Left colon (tissue), 2 donors: ENCODE measurements at regions not wholly inside any gene's neighbourhood (a gene's known extent, or its start where the extent isn't known, plus 50 kb on each side); places are given as distances from the start of the nearest gene placed in this dataset.
"Not testable (repeated sequence)": the region's sequence is repeated elsewhere in the genome, so short reads cannot be mapped to it uniquely, and the experiment has no call there.

Source experiments
- ATAC-seq: fragments of 200-7000 bp; cut with Tn5 transposase; one replicate; pipeline ENCODE4 v1.9.1; 2020; ENCODE audit warnings: mild to moderate bottlenecking, moderate library complexity
- DNase-seq, 2 donors: peaks; one replicate each; pipeline ENCODE4 v3.0.0-alpha.2; 2020
- intact Hi-C, 2 donors: fragments of 100-400 bp; cut with DNase I in 1 of 2; cut with micrococcal nuclease in 1 of 2; formaldehyde crosslinking; loops; one replicate each; pipeline versions ENCODE4 v1.11.2 to v1.14.0; 2022; cut with DNase I, micrococcal nuclease
- donor health status: DM: no; HTN: no; CAD: no.
- donor health status: DM: yes; HTN: yes; CAD: no.

GRCh38 chr7:152946616-152947015 is 187.1 kb downstream of the ACTR3B start:
- intact Hi-C loops, result not testable (repeated sequence)

GRCh38 chr7:152947686-152948085 is 188.1 kb downstream of the ACTR3B start:
- DNase-seq (no peak), ATAC-seq (no peak)
- intact Hi-C loops, result no loop called here

More at GRCh38 chr7:152946616-152947015, 187.1 kb downstream of the ACTR3B start:
- ATAC-seq, DNase-seq: not testable (repeated sequence)

GRCh38 chr7:152949253-152949652 is 189.7 kb downstream of the ACTR3B start:
- no peak for DNase-seq
- intact Hi-C loops, result no loop called here
- ATAC-seq, result peak; percentile 90

GRCh38 chr7:152949790-152950189 is 190.2 kb downstream of the ACTR3B start:
- no peak for DNase-seq
- ATAC-seq, result peak; percentile 68
- intact Hi-C loops, result no loop called here

- ATAC-seq (no peak), DNase-seq (no peak)
- intact Hi-C loops, result no loop called here
Observed at GRCh38 chr7:152956006-152956405, 196.5 kb downstream of the ACTR3B start.

GRCh38 chr7:152959610-152960009 is 200.1 kb downstream of the ACTR3B start:
- ATAC-seq, result no peak
- DNase-seq, result no peak
- intact Hi-C loops, result no loop called here

GRCh38 chr7:152961796-152962195 is 202.2 kb downstream of the ACTR3B start:
- DNase-seq, ATAC-seq, intact Hi-C loops: not testable (repeated sequence)

GRCh38 chr7:152966189-152966588 is 206.6 kb downstream of the ACTR3B start:
- DNase-seq (no peak), ATAC-seq (no peak)
- intact Hi-C loops, result no loop called here

GRCh38 chr7:152967958-152968357 is 208.4 kb downstream of the ACTR3B start:
- peak; percentile 36 for ATAC-seq
- intact Hi-C loops, result no loop called here
- no peak for DNase-seq

GRCh38 chr7:152968514-152968913 is 209.0 kb downstream of the ACTR3B start:
- DNase-seq (no peak), ATAC-seq (no peak)
- intact Hi-C loops, result no loop called here

- ATAC-seq (no peak), DNase-seq (no peak)
- intact Hi-C loops, result no loop called here
Observed at GRCh38 chr7:152969335-152969734, 209.8 kb downstream of the ACTR3B start.

- ATAC-seq, result no peak
- intact Hi-C loops, result no loop called here
- DNase-seq, result no peak
Observed at GRCh38 chr7:152969839-152970238, 210.3 kb downstream of the ACTR3B start.

- intact Hi-C loops, result no loop called here
- no peak for DNase-seq
- no peak for ATAC-seq
Observed at GRCh38 chr7:152970481-152970880, 210.9 kb downstream of the ACTR3B start.

- DNase-seq (no peak), ATAC-seq (no peak)
- intact Hi-C loops, result no loop called here
Observed at GRCh38 chr7:152974577-152974976, 215.0 kb downstream of the ACTR3B start.

GRCh38 chr7:152975076-152975475 is 215.5 kb downstream of the ACTR3B start:
- DNase-seq (no peak), ATAC-seq (no peak)
- intact Hi-C loops, result no loop called here

GRCh38 chr7:152979376-152979775 is 219.8 kb downstream of the ACTR3B start:
- DNase-seq, result no peak
- intact Hi-C loops, result no loop called here
- ATAC-seq, result no peak

- ATAC-seq, result no peak
- intact Hi-C loops, result no loop called here
- DNase-seq, result no peak
Observed at GRCh38 chr7:152984421-152984820, 224.9 kb downstream of the ACTR3B start.

- intact Hi-C loops, result no loop called here
- no peak for ATAC-seq
Observed at GRCh38 chr7:152986376-152986775, 226.8 kb downstream of the ACTR3B start.

GRCh38 chr7:152987656-152988055 is 228.1 kb downstream of the ACTR3B start:
- ATAC-seq, result no peak
- no peak for DNase-seq
- intact Hi-C loops, result no loop called here

More at GRCh38 chr7:152986376-152986775, 226.8 kb downstream of the ACTR3B start:
- DNase-seq, result no peak

GRCh38 chr7:152989889-152990380 is 230.4 kb downstream of the ACTR3B start:
- ATAC-seq (no peak), DNase-seq (no peak)
- intact Hi-C loops, result no loop called here

GRCh38 chr7:152998420-152998819 is 238.9 kb downstream of the ACTR3B start:
- ATAC-seq (no peak), DNase-seq (no peak)
- intact Hi-C loops, result no loop called here
